Right cardiac atrium (tissue), 5 donors: ENCODE measurements at regions not wholly inside any gene's neighbourhood (a gene's known extent, or its start where the extent isn't known, plus 50 kb on each side); places are given as distances from the start of the nearest gene placed in this dataset.
"Not testable (repeated sequence)": the region's sequence is repeated elsewhere in the genome, so short reads cannot be mapped to it uniquely, and the experiment has no call there.

Source experiments
- ATAC-seq, 2 donors: fragments of 200-7000 bp; cut with Tn5 transposase; one replicate each; pipeline versions ENCODE4 v1.8.0 to v1.9.1; 2020; ENCODE audit warnings: moderate library complexity in 2 of 2, mild to moderate bottlenecking in 1 of 2
- DNase-seq, 3 donors: peaks; one replicate each; pipeline ENCODE4 v3.0.0-alpha.2; 2020
- H3K27ac ChIP-seq: one replicate; pipeline ENCODE4 v1.5.1; 2013; ENCODE audit warnings: mild to moderate bottlenecking, low read length, control low read depth, moderate library complexity
- H3K27me3 ChIP-seq: one replicate; pipeline ENCODE4 v1.6.1; 2013; ENCODE audit not compliant: control insufficient read depth, insufficient read depth
- H3K4me1 ChIP-seq: one replicate; pipeline ENCODE4 v1.6.1; 2013; ENCODE audit warnings: low read length; ENCODE audit not compliant: control insufficient read depth, insufficient read depth
- H3K4me3 ChIP-seq: one replicate; pipeline ENCODE4 v1.5.1; 2013; ENCODE audit warnings: low read length, control low read depth
- H3K9me3 ChIP-seq: one replicate; pipeline ENCODE4 v1.6.1; 2013; ENCODE audit warnings: low read length; ENCODE audit not compliant: control insufficient read depth
- WGBS: extraction: QIAGEN DNeasy Blood & Tissue Kit; methylation state at CpG from one replicate; pipeline ENCODE4 v1.1.7; 2013; 5-methylcytosine and 5-hydroxymethylcytosine counted together
- intact Hi-C, 4 donors: fragments of 100-400 bp; cut with DNase I; formaldehyde crosslinking; loops; one replicate each; pipeline versions ENCODE4 v1.11.0 to v1.14.0; 2022 to 2023
- donor health status: healthy with polysubstance abuse.
- donor health status: DM: no; HTN: yes; CAD: no.
- donor health status: DM: no; HTN: no; CAD: no.
- donor health status: DM: no; HTN: yes; CAD: no; lungs with severe emphysema.
- donor health status: DM: yes; HTN: yes; CAD: no.

- WGBS: 81% methylated on average over 1 of the region's 1 CpG
- DNase-seq, H3K9me3 ChIP-seq, ATAC-seq, H3K4me3 ChIP-seq, H3K27me3 ChIP-seq, H3K4me1 ChIP-seq, H3K27ac ChIP-seq, intact Hi-C loops: not testable (repeated sequence)
Measured at GRCh38 chr12:127173971-127174370, 1093.0 kb upstream of the TMEM132C start.

GRCh38 chr12:127174881-127175280, 1092.1 kb upstream of the TMEM132C start:
- no peaks in the 10 kb centered on the region for H3K27me3 ChIP-seq
- intact Hi-C loops: no loop called here
- DNase-seq (no peak), ATAC-seq (no peak)
- H3K9me3 ChIP-seq: peaks cover 2% of the 10 kb centered on the region
- H3K4me3 ChIP-seq: no peak overlapping the region
- 76% methylated on average over 6 of the region's 6 CpGs for WGBS
- no peak overlapping the region for H3K27ac ChIP-seq
- H3K4me1 ChIP-seq: no peaks in the 10 kb centered on the region

GRCh38 chr12:127175361-127175760, 1091.6 kb upstream of the TMEM132C start:
- peaks cover 2% of the 10 kb centered on the region for H3K9me3 ChIP-seq
- 83% methylated on average over 4 of the region's 4 CpGs for WGBS

GRCh38 chr12:127176804-127177203, 1090.2 kb upstream of the TMEM132C start:
- Histone ChIP-seq H3K4me3 (no peak overlapping the region), H3K27ac (no peak overlapping the region), H3K9me3 (peaks cover 2% of the 10 kb centered on the region), H3K4me1 (no peaks in the 10 kb centered on the region), H3K27me3 (no peaks in the 10 kb centered on the region)
- ATAC-seq (no peak), DNase-seq (no peak)
- intact Hi-C loops: no loop called here
- 91% methylated on average over 4 of the region's 4 CpGs for WGBS

More at GRCh38 chr12:127175361-127175760, 1091.6 kb upstream of the TMEM132C start:
- Histone ChIP-seq H3K27me3 (no peaks in the 10 kb centered on the region), H3K27ac (no peak overlapping the region), H3K4me1 (no peaks in the 10 kb centered on the region), H3K4me3 (no peak overlapping the region)
- no peak for DNase-seq
- intact Hi-C loops: no loop called here
- ATAC-seq: no peak

GRCh38 chr12:127178052-127178451, 1088.9 kb upstream of the TMEM132C start:
- WGBS: 83% methylated on average over 5 of the region's 5 CpGs
- Histone ChIP-seq H3K27ac (no peak overlapping the region), H3K4me3 (no peak overlapping the region), H3K4me1 (no peaks in the 10 kb centered on the region), H3K9me3 (peaks cover 2% of the 10 kb centered on the region), H3K27me3 (no peaks in the 10 kb centered on the region)
- DNase-seq (no peak), ATAC-seq (no peak)
- intact Hi-C loops: no loop called here

GRCh38 chr12:127178463-127178862, 1088.5 kb upstream of the TMEM132C start:
- no peak overlapping the region for H3K27ac ChIP-seq
- WGBS: 98% methylated on average over 1 of the region's 1 CpG

GRCh38 chr12:127179176-127179575, 1087.8 kb upstream of the TMEM132C start:
- H3K4me3 ChIP-seq: no peak overlapping the region
- DNase-seq (no peak), ATAC-seq (no peak)
- WGBS: 64% methylated on average over 6 of the region's 6 CpGs
- H3K27ac ChIP-seq: no peak overlapping the region
- H3K9me3 ChIP-seq: peaks cover 2% of the 10 kb centered on the region
- intact Hi-C loops: no loop called here
- no peaks in the 10 kb centered on the region for H3K4me1 ChIP-seq
- no peaks in the 10 kb centered on the region for H3K27me3 ChIP-seq

More at GRCh38 chr12:127178463-127178862, 1088.5 kb upstream of the TMEM132C start:
- Histone ChIP-seq H3K27me3 (no peaks in the 10 kb centered on the region), H3K4me3 (no peak overlapping the region), H3K4me1 (no peaks in the 10 kb centered on the region), H3K9me3 (peaks cover 2% of the 10 kb centered on the region)
- DNase-seq (no peak), ATAC-seq (no peak)
- intact Hi-C loops: no loop called here

- no peaks in the 10 kb centered on the region for H3K27me3 ChIP-seq
- H3K4me3 ChIP-seq: no peak overlapping the region
- 81% methylated on average over 6 of the region's 6 CpGs for WGBS
- DNase-seq: no peak
- intact Hi-C loops: no loop called here
- peaks cover 1% of the 10 kb centered on the region for H3K9me3 ChIP-seq
- no peak overlapping the region for H3K27ac ChIP-seq
- no peaks in the 10 kb centered on the region for H3K4me1 ChIP-seq
- ATAC-seq: no peak
Measured at GRCh38 chr12:127182018-127182417, 1085.0 kb upstream of the TMEM132C start.

GRCh38 chr12:127189992-127190391, 1077.0 kb upstream of the TMEM132C start:
- Histone ChIP-seq H3K9me3 (no peaks in the 10 kb centered on the region), H3K4me3 (no peak overlapping the region), H3K27ac (no peak overlapping the region), H3K4me1 (no peaks in the 10 kb centered on the region), H3K27me3 (no peaks in the 10 kb centered on the region)
- no peak for ATAC-seq
- intact Hi-C loops: no loop called here
- no peak for DNase-seq
- 95% methylated on average over 1 of the region's 1 CpG for WGBS

GRCh38 chr12:127191129-127191528, 1075.8 kb upstream of the TMEM132C start:
- WGBS: 55% methylated on average over 2 of the region's 2 CpGs
- Histone ChIP-seq H3K27ac (no peak overlapping the region), H3K27me3 (no peaks in the 10 kb centered on the region)

GRCh38 chr12:127192391-127192790, 1074.6 kb upstream of the TMEM132C start:
- intact Hi-C loops: no loop called here
- no peak for DNase-seq
- 53% methylated on average over 3 of the region's 3 CpGs for WGBS
- no peak for ATAC-seq
- Histone ChIP-seq H3K27me3 (no peaks in the 10 kb centered on the region), H3K9me3 (no peaks in the 10 kb centered on the region), H3K4me1 (no peaks in the 10 kb centered on the region), H3K27ac (no peak overlapping the region), H3K4me3 (no peak overlapping the region)

More at GRCh38 chr12:127191129-127191528, 1075.8 kb upstream of the TMEM132C start:
- intact Hi-C loops: no loop called here
- no peaks in the 10 kb centered on the region for H3K4me1 ChIP-seq
- no peaks in the 10 kb centered on the region for H3K9me3 ChIP-seq
- no peak for ATAC-seq
- H3K4me3 ChIP-seq: no peak overlapping the region
- DNase-seq: no peak

- ATAC-seq (no peak), DNase-seq (no peak)
- no peak overlapping the region for H3K4me3 ChIP-seq
- no peak overlapping the region for H3K27ac ChIP-seq
- no peaks in the 10 kb centered on the region for H3K27me3 ChIP-seq
- H3K9me3 ChIP-seq: no peaks in the 10 kb centered on the region
- no peaks in the 10 kb centered on the region for H3K4me1 ChIP-seq
- intact Hi-C loops: no loop called here
- WGBS: 85% methylated on average over 2 of the region's 2 CpGs
Measured at GRCh38 chr12:127193341-127193740, 1073.6 kb upstream of the TMEM132C start.
